Psoas muscle (tissue), 7 donors: ENCODE measurements at regions not wholly inside any gene's neighbourhood (a gene's known extent, or its start where the extent isn't known, plus 50 kb on each side); places are given as distances from the start of the nearest gene placed in this dataset.

Source experiments
- ATAC-seq, 4 donors: fragments of 200-7000 bp; cut with Tn5 transposase; one replicate each; pipeline ENCODE4 v1.9.1; 2020; ENCODE audit warnings: moderate library complexity in 3 of 4, mild to moderate bottlenecking in 2 of 4
- DNase-seq, 2 donors: peaks; one replicate each; pipeline ENCODE4 v3.0.0-alpha.2; 2020
- H3K27ac ChIP-seq: fragments of 200-600 bp; one replicate; pipeline ENCODE4 v1.8.0; 2022
- H3K27me3 ChIP-seq, 3 donors: fragments of 200-600 bp in 1 of 3; one replicate each; pipeline versions ENCODE4 v1.6.1 to v1.8.0; 2013 to 2022; ENCODE audit warnings: low read length in 2 of 3, mild to moderate bottlenecking in 2 of 3, moderate library complexity in 1 of 3; ENCODE audit not compliant: insufficient read depth in 3 of 3
- H3K36me3 ChIP-seq, 2 donors: fragments of 200-600 bp in 1 of 2; one replicate each; pipeline versions ENCODE4 v1.6.1 to v1.8.0; 2013 to 2022; ENCODE audit warnings: low read depth in 1 of 2, mild to moderate bottlenecking in 1 of 2, moderate library complexity in 1 of 2; ENCODE audit not compliant: insufficient read depth in 1 of 2
- H3K4me1 ChIP-seq: fragments of 200-600 bp; one replicate; pipeline ENCODE4 v1.8.0; 2022
- H3K4me3 ChIP-seq: fragments of 200-600 bp; one replicate; pipeline ENCODE4 v1.8.0; 2022; ENCODE audit warnings: mild to moderate bottlenecking
- H3K9me3 ChIP-seq: fragments of 200-600 bp; one replicate; pipeline ENCODE4 v1.8.0; 2022
- WGBS, 3 donors: extraction: QIAGEN DNeasy Blood & Tissue Kit; methylation state at CpG; one replicate each; pipeline versions ENCODE4 v1.1.6 to v1.1.7; 2013; 5-methylcytosine and 5-hydroxymethylcytosine counted together
- intact Hi-C, 2 donors: fragments of 100-400 bp; cut with DNase I; formaldehyde crosslinking; loops; one replicate each; pipeline versions ENCODE4 v1.11.0 to v1.14.2; 2022
- TF ChIP-seq, protein P1 (sequence below): fragments of 200-600 bp; IDR thresholded peaks from one replicate; pipeline ENCODE4 v1.8.0; 2022; ENCODE audit warnings: antibody characterized with exemption
- donor health status: healthy with polysubstance abuse.
- donor health status: DM: no; HTN: no; CAD: no; lungs with moderate emphysema.
- donor health status: Bipolar disorder and iron deficiency.
- donor health status: healthy.
- donor health status: DM: yes; HTN: yes; CAD: no.
- donor health status: DM: no; HTN: no; CAD: no.
- donor health status: DM: yes; HTN: yes; CAD: no.

DNA sequence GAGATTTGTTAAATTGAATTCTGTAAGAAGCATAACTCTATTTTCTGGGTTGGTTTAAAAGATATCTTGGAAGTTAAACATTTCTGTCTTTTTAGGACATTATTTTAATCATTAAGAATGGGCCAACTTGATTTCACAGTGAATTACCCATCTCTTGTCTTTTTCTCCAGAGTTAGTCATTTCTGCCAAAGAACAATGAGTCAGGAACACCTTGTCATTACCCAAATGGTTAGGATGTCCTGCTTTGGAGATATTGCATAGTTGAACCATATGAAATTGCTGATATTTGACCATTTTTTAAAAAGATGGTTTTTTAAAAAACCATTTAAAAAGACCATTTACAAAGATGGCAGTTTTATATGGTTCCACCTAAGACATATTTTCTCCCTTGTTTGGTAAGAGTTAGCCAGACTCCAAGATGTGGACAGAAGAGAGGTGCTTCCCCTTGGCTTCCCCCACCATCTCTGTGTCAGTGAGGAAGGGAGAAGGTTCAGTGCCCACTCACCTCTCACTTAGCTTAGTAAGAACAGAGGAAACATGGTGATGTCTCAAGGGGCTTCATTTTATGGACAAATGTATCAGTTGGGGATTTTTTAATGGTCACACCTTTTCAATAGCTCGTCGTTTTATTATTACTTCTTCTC, 103.0 kb downstream of the PCSK1 start:
- DNase-seq = no peak
- Histone ChIP-seq H3K9me3 (no peaks in the 10 kb centered on the region), H3K27me3 (no peaks in the 10 kb centered on the region), H3K4me1 (no peaks in the 10 kb centered on the region), H3K27ac (no peak overlapping the region), H3K4me3 (no peak overlapping the region), H3K36me3 (no peaks in the 10 kb centered on the region)
- intact Hi-C loops = loop anchor here in 1 of 2 donors (10.0 kb wide), 1 partner anchor 685 kb away; the partner anchor contains the start of gene RFESD
- TF ChIP-seq, protein P1, sequence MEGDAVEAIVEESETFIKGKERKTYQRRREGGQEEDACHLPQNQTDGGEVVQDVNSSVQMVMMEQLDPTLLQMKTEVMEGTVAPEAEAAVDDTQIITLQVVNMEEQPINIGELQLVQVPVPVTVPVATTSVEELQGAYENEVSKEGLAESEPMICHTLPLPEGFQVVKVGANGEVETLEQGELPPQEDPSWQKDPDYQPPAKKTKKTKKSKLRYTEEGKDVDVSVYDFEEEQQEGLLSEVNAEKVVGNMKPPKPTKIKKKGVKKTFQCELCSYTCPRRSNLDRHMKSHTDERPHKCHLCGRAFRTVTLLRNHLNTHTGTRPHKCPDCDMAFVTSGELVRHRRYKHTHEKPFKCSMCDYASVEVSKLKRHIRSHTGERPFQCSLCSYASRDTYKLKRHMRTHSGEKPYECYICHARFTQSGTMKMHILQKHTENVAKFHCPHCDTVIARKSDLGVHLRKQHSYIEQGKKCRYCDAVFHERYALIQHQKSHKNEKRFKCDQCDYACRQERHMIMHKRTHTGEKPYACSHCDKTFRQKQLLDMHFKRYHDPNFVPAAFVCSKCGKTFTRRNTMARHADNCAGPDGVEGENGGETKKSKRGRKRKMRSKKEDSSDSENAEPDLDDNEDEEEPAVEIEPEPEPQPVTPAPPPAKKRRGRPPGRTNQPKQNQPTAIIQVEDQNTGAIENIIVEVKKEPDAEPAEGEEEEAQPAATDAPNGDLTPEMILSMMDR = no peak
- WGBS, 3 donors = 75 to 89% (median 89%) methylated on average over 2 of the region's 2 CpGs
- ATAC-seq = no peak

DNA sequence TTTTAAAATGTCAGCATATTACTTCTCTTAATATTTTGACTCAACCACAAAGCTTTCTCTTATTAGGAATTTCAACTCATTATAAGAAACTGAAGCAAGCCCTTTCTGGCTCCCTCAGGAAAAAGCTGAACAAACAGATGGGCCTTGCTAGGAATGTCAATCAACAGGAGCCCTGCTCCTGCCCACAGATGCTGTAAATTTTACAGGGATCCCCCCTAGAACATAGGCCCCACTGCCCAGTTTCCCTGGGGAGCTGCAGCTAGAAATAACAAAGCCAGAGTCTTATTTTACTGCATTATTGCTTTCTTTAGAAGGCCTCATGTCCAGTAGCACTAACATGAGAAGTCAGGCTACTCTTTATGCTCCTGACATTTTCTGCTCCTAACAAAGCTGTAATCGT, 103.8 kb downstream of the PCSK1 start:
- Histone ChIP-seq H3K9me3 (no peaks in the 10 kb centered on the region), H3K36me3 (no peaks in the 10 kb centered on the region), H3K4me3 (no peak overlapping the region), H3K27me3 (no peaks in the 10 kb centered on the region), H3K27ac (no peak overlapping the region), H3K4me1 (peaks cover 4% of the 10 kb centered on the region)
- 38 to 73% (median 52%) methylated on average over 1 of the region's 1 CpG for WGBS, 3 donors
- TF ChIP-seq, protein P1 = no peak
- ATAC-seq (no peak), DNase-seq (no peak)
- intact Hi-C loops = no loop called here

DNA sequence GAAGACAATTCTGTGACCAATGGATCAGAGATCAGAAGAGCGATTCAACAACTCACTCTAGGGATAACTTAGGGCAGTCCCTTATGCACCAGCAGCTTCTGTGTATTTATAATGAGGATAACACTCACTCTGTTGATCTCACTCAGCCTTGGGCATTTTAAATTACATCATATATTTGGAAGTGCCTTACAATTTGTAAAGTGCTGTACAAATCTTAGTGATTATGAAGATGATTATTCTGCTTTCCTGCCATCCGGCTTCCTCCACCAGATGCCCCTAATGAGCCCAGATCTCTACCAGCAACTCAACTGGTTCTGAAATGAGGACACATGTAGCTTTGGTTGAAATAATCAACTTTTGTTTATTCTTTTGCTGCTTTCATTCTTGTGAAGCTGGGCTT, 105.3 kb downstream of the PCSK1 start:
- no peak overlapping the region for H3K4me3 ChIP-seq
- ATAC-seq (no peak), DNase-seq (no peak)
- 81 to 91% (median 91%) methylated on average over 2 of the region's 2 CpGs for WGBS, 3 donors
- intact Hi-C loops = no loop called here
- no peaks in the 10 kb centered on the region for H3K27me3 ChIP-seq
- TF ChIP-seq, protein P1 = no peak
- no peaks in the 10 kb centered on the region for H3K36me3 ChIP-seq
- peaks cover 4% of the 10 kb centered on the region for H3K4me1 ChIP-seq
- H3K27ac ChIP-seq = no peak overlapping the region
- H3K9me3 ChIP-seq = no peaks in the 10 kb centered on the region

DNA sequence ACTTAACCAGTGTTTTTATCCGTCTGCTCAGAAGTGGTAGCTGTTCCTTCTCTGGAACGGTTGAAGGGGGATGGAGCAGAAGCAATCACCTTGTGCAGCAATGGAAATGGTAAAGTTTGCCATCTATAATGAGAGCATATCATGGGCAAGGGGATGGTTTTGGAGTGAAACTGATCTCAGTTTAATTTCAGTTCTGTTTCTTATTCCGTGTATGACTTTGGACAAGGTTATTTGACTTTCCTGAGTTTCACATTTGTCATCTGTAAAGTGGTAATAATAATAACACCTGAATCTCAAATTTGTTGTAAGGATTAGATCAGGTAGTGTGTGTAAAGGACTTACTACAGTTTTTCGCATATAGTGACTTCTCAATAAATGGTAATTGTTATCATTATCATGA, 106.1 kb downstream of the PCSK1 start:
- ATAC-seq = no peak
- Histone ChIP-seq H3K27ac (no peak overlapping the region), H3K4me1 (peaks cover 4% of the 10 kb centered on the region), H3K36me3 (no peaks in the 10 kb centered on the region), H3K4me3 (no peak overlapping the region), H3K9me3 (no peaks in the 10 kb centered on the region), H3K27me3 (no peaks in the 10 kb centered on the region)
- TF ChIP-seq, protein P1 = no peak
- 80 to 89% (median 81%) methylated on average over 4 of the region's 4 CpGs for WGBS, 3 donors
- intact Hi-C loops = no loop called here
- no peak for DNase-seq

DNA sequence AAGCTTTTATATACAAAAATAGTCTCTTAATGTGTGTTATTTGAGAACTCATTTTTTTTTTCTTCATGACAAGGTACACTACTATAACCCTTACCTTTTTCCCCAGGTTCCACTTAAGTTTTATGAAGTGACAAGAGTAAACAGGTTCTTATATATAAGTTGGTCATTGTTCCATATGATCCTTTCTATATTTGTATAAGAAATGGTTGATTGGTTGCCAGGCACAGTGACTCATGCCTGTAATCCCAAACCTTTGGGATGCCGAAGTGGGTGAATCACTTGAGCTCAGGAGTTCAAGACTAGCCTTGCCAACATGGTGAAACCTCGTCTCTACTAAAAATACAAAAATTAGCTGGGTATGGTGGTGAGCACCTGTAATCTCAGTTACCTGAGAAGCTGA, 108.3 kb downstream of the PCSK1 start:
- no peaks in the 10 kb centered on the region for H3K27me3 ChIP-seq
- no peaks in the 10 kb centered on the region for H3K9me3 ChIP-seq
- DNase-seq = no peak
- WGBS, 3 donors = 42 to 69% (median 45%) methylated on average over 2 of the region's 2 CpGs
- no peak overlapping the region for H3K27ac ChIP-seq
- TF ChIP-seq, protein P1 = no peak
- peaks cover 4% of the 10 kb centered on the region for H3K4me1 ChIP-seq
- no peaks in the 10 kb centered on the region for H3K36me3 ChIP-seq
- peak in 3 of 4 donors; percentile 42 to 62 (median 54) for ATAC-seq
- intact Hi-C loops = no loop called here
- H3K4me3 ChIP-seq = no peak overlapping the region
